Esophagus (tissue), 2 donors: ENCODE measurements at regions not wholly inside any gene's neighbourhood (a gene's known extent, or its start where the extent isn't known, plus 50 kb on each side); places are given as distances from the start of the nearest gene placed in this dataset.
A peak's percentile ranks its signal among the peaks of the same experiment; 100 is the strongest.

Source experiments
- H3K27ac ChIP-seq, 2 donors: one replicate each; pipeline ENCODE4 v1.5.1; 2013; ENCODE audit warnings: low read depth in 2 of 2, mild to moderate bottlenecking in 2 of 2, inconsistent platforms in 1 of 2, low read length in 1 of 2, moderate library complexity in 1 of 2
- H3K27me3 ChIP-seq, 2 donors: one replicate each; pipeline ENCODE4 v1.6.1; 2013; ENCODE audit warnings: low read length in 2 of 2, control low read depth in 1 of 2, mild to moderate bottlenecking in 1 of 2; ENCODE audit not compliant: insufficient read depth in 2 of 2, control insufficient read depth in 1 of 2
- H3K36me3 ChIP-seq, 2 donors: one replicate each; pipeline ENCODE4 v1.6.1; 2013; ENCODE audit warnings: low read length in 1 of 2; ENCODE audit not compliant: control insufficient read depth in 2 of 2, insufficient read depth in 2 of 2
- H3K4me1 ChIP-seq, 2 donors: one replicate each; pipeline ENCODE4 v1.6.1; 2013; ENCODE audit warnings: low read length in 1 of 2; ENCODE audit not compliant: control insufficient read depth in 2 of 2, insufficient read depth in 2 of 2
- H3K4me3 ChIP-seq, 2 donors: one replicate each; pipeline ENCODE4 v1.5.1; 2013; ENCODE audit warnings: low read length in 2 of 2, mild to moderate bottlenecking in 2 of 2, low read depth in 1 of 2, moderate library complexity in 1 of 2
- H3K9me3 ChIP-seq, 2 donors: one replicate each; pipeline ENCODE4 v1.6.1; 2013; ENCODE audit warnings: mild to moderate bottlenecking in 2 of 2, low read depth in 1 of 2, low read length in 1 of 2, moderate library complexity in 1 of 2; ENCODE audit not compliant: control insufficient read depth in 2 of 2, insufficient read depth in 1 of 2
- WGBS, 2 donors: extraction: QIAGEN DNeasy Blood & Tissue Kit; methylation state at CpG; one replicate each; pipeline ENCODE4 v1.1.7; 2013; 5-methylcytosine and 5-hydroxymethylcytosine counted together
- donor health status: healthy with polysubstance abuse.
- donor health status: Bipolar disorder and iron deficiency.

DNA sequence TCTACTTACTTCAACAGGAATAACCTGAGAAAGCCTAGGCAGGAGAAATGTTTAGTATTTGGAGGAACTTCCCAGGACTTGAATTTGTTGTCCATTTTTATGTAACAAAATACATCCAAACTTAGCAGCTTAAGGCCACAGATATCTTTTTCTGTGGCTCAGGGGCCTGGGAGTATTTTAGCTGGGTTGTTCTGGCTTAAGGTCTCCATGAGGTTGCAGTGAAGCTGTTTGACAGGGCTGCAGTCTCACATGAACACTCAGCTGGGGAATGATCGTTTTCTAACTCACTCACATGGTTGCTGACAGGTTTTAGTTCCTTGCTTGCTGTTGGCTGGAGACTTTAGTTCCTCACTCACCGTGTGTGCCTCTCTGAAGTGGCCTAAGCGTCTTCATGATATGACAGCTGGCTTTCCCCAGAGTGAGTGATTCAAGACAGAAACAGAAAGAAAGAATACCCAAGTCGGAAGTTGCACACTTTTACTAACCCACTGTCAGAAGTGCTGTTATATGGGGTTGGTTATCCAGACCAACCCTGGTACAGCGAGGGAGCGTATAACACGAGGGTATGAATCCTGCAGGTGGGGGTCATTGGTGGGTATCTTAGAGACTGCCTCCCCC lies 229.7 kb upstream of the TBL1XR1 start:
- Histone ChIP-seq H3K27me3 (no peaks in the 10 kb centered on the region), H3K36me3 (no peaks in the 10 kb centered on the region), H3K27ac (peak overlapping the region in 1 of 2 donors; percentile 21), H3K4me1 (no peaks in the 10 kb centered on the region), H3K4me3 (no peak overlapping the region), H3K9me3 (no peaks in the 10 kb centered on the region)
- WGBS, 2 donors = 78 to 81% methylated on average over 7 of the region's 7 CpGs

DNA sequence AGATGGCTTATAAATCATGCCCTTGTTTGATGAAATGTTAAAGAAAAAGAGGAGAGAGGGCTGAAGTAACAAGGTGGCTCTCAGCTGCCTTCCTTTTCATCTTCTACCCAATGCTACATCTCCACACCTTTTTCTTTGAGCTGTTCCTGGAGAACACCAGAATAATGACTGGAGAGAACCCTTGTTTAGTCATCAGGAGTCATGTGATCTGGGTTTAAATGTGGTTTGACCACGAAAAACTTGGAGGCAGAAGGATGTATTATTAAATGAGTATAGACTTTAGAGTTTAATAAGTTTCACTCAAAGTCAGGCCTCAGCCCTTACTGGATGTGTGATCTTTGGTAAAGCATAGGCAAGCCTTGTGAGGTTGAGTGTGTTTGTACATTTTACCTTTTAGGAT lies 230.3 kb upstream of the TBL1XR1 start:
- no peak overlapping the region for H3K4me3 ChIP-seq
- H3K27me3 ChIP-seq = no peaks in the 10 kb centered on the region
- H3K4me1 ChIP-seq = no peaks in the 10 kb centered on the region
- WGBS, 2 donors = 31 to 39% methylated on average over 1 of the region's 1 CpG
- no peaks in the 10 kb centered on the region for H3K36me3 ChIP-seq
- no peak overlapping the region for H3K27ac ChIP-seq
- H3K9me3 ChIP-seq = no peaks in the 10 kb centered on the region

DNA sequence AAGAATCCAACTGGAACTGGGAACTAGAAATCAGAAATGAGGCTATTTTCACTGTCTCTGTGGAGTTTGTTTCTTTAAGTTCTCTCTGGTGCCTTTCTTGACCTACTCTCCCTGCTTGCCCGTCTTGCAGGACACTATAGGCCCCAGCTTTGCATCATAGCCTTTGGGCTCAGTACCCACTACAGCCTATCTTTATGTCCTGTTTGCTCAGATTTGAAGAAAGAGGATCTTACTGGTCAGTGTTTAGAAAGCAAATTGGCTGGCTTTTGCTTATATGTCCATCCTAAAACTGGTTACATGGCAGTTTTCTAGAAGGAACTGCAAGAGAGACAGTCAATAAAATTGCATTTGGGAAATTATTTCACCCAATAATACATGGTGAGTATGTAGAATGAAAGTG lies 231.8 kb upstream of the TBL1XR1 start:
- H3K27ac ChIP-seq = no peak overlapping the region
- H3K27me3 ChIP-seq = no peaks in the 10 kb centered on the region
- 76 to 81% methylated on average over 1 of the region's 1 CpG for WGBS, 2 donors
- H3K9me3 ChIP-seq = no peaks in the 10 kb centered on the region
- no peak overlapping the region for H3K4me3 ChIP-seq
- H3K36me3 ChIP-seq = no peaks in the 10 kb centered on the region
- H3K4me1 ChIP-seq = no peaks in the 10 kb centered on the region

GRCh38 chr3:177429771-177430170 lies 232.5 kb upstream of the TBL1XR1 start:
- Histone ChIP-seq H3K27ac (no peak overlapping the region), H3K4me1 (no peaks in the 10 kb centered on the region), H3K9me3 (no peaks in the 10 kb centered on the region), H3K4me3 (no peak overlapping the region), H3K36me3 (no peaks in the 10 kb centered on the region), H3K27me3 (no peaks in the 10 kb centered on the region)
- 83 to 84% methylated on average over 2 of the region's 2 CpGs for whole genome bisulfite sequencing, 2 donors

DNA sequence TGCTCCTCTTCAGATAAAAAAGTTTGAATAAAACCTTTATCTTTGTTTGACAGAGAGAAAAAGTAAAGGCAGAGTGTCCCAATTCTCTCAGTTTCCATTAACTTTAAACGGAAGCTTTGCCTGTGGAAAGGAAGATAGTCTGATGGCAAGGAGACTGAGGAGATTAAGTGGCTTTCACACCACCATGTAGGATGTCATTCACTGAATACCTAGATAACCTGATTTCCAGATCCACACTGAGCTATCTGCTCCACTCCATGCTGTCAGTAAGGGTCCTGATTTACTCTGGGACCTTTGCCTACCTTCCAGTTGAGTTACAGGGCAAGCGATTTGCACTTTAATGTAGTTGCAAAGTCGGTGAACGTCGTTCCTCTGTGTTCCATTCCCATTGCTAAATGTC lies 233.4 kb upstream of the TBL1XR1 start:
- Histone ChIP-seq H3K4me1 (no peaks in the 10 kb centered on the region), H3K4me3 (no peak overlapping the region), H3K27me3 (no peaks in the 10 kb centered on the region), H3K36me3 (no peaks in the 10 kb centered on the region), H3K27ac (no peak overlapping the region), H3K9me3 (no peaks in the 10 kb centered on the region)
- 96 to 98% methylated on average over 5 of the region's 5 CpGs for WGBS, 2 donors

GRCh38 chr3:177431525-177432176 lies 234.4 kb upstream of the TBL1XR1 start:
- Histone ChIP-seq H3K4me1 (no peaks in the 10 kb centered on the region), H3K27ac (no peak overlapping the region), H3K4me3 (no peak overlapping the region), H3K27me3 (no peaks in the 10 kb centered on the region), H3K9me3 (no peaks in the 10 kb centered on the region), H3K36me3 (no peaks in the 10 kb centered on the region)
- 50 to 74% methylated on average over 7 of the region's 7 CpGs for WGBS, 2 donors

- WGBS, 2 donors = 70 to 79% methylated on average over 3 of the region's 3 CpGs
- H3K4me3 ChIP-seq = no peak overlapping the region
- no peaks in the 10 kb centered on the region for H3K27me3 ChIP-seq
- no peak overlapping the region for H3K27ac ChIP-seq
- no peaks in the 10 kb centered on the region for H3K36me3 ChIP-seq
- no peaks in the 10 kb centered on the region for H3K9me3 ChIP-seq
- no peaks in the 10 kb centered on the region for H3K4me1 ChIP-seq
Observed at GRCh38 chr3:177435301-177435700, 238.0 kb upstream of the TBL1XR1 start.

DNA sequence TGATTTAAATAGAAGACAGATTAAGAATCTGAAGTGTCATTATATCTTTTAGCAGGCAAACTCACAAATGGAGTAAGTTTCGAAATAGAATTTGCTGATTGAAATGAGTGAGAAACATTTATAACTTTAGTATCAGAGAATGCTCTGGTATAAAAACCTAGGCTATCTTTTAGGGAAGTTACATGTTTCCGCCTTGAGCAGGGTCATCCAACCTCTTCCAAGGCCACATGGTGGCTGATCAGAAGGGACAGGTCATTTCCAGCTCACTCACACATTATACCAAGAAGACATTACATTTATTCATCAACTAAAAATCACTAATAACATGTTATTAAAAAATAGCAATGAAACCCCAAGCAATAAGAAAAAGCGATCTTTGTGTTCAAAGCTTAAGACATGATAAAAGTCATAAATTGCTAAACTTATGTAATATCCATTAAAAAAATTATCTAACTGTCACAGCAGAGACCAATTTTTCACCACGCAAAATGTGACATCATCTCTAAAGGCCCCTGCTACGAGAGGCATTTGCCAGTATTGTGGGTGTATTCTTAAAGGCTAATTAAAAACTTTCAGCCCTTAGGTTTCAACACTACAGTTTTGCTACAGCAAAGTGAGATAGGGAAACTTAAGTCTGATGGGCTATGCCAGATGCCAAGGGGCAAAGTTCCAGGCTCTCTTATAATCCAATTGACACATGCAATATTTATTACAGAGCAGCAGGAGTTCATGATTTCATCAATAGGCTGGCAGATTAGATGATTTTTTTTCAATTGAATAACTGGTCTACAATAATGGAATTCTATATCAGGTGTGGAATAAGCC lies 240.4 kb upstream of the TBL1XR1 start:
- Histone ChIP-seq H3K36me3 (no peaks in the 10 kb centered on the region), H3K9me3 (no peaks in the 10 kb centered on the region), H3K27me3 (no peaks in the 10 kb centered on the region), H3K27ac (no peak overlapping the region), H3K4me3 (no peak overlapping the region), H3K4me1 (no peaks in the 10 kb centered on the region)
- 77 to 92% methylated on average over 5 of the region's 5 CpGs for WGBS, 2 donors

- Histone ChIP-seq H3K27me3 (no peaks in the 10 kb centered on the region), H3K9me3 (no peaks in the 10 kb centered on the region), H3K4me1 (no peaks in the 10 kb centered on the region), H3K36me3 (no peaks in the 10 kb centered on the region), H3K4me3 (no peak overlapping the region), H3K27ac (no peak overlapping the region)
- WGBS, 2 donors = 96 to 98% methylated on average over 7 of the region's 7 CpGs
Observed at GRCh38 chr3:177438596-177439220, 241.4 kb upstream of the TBL1XR1 start.
